Stimulated activated CD4-positive, alpha-beta T cell treated with anti-CD3 and anti-CD28 coated beads, Interleukin-4, amount 100 ng/mL, for 1 hour (primary cell): ENCODE measurements at regions not wholly inside any gene's neighbourhood (a gene's known extent, or its start where the extent isn't known, plus 50 kb on each side); places are given as distances from the start of the nearest gene placed in this dataset.
"Not testable (repeated sequence)": the region's sequence is repeated elsewhere in the genome, so short reads cannot be mapped to it uniquely, and the experiment has no call there.

ENCODE experiments used
- DNase-seq: peaks from one replicate; pipeline ENCODE4 v3.0.0-alpha.2; 2020

DNA sequence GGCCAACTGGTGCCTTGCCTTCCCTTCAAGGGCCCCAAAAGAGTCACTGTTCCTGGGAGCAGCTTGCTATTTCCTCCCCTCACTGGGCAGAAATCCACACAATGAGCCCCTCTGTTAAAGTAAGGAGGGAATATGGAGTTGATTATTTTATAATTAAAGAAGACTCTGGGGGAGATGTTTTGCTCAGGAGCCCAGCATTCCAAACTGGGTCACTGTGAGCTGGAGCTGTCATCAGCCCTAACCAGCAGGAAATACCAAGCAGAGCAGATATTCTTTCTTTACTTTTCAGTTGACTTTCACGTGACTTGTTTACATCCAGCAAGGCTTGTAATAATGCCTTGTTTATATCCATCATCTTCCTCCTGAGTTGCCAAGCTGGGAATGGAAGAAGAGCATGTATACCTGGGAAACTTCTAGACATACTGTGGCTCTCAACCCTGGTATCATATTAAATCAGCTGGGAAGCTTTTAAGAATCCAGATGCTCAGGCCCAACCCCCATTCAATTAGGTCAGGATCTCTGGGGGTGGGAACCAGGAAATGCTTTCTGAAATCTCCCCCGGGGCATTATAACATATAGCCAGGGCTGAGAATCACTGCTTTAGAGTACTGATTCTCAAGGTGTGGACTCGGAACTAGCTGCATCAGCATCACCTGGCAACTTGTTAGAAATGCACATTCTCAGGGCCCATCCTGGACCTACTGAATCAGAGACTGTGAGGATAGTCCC, 175.6 kb upstream of the MYLIP start:
- no peak for DNase-seq

DNA sequence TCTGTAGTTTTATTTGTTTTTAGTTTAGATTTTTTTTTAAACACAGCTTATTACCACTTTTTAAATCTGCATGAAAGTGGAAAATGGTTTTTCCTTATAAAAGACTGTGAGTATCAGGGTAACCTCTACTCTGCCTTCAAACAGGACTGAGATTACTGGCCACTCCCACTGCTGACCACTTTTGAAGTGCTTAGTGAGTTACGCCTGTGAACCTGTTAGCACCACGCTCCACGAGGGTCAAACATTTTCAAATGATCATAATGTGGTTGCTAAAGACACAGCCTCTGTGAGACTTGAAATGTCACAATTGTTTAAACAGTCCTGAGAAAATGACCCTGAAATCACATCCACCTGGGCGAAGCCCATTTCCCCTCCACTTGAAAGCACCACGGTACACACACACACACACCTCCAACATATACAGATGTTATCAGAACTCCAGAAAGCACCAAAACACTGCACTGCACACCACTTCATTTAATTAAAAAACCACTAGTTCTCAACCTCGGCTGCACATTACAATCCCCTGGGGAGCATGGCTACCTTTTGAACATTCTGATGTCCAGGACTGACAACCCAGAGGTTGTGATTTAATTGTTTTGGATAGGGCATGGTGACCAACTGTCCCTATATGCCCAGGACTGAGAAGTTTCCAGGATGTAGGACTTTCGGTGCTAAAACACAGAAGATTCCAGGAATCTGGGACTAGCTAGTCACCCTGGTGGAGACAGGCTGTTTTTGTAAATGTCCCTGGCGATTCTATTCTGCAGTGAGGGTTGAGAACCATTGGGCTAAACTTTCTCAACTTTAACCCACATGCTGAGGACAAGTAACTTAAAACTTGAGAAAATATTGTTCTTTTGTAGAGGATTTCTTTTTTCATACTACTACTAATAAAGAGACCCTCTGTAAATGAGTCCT, 176.4 kb upstream of the MYLIP start:
- no peak for DNase-seq

- DNase-seq, result no peak
Observed at GRCh38 chr6:15950962-15951569, 177.8 kb upstream of the MYLIP start.

DNA sequence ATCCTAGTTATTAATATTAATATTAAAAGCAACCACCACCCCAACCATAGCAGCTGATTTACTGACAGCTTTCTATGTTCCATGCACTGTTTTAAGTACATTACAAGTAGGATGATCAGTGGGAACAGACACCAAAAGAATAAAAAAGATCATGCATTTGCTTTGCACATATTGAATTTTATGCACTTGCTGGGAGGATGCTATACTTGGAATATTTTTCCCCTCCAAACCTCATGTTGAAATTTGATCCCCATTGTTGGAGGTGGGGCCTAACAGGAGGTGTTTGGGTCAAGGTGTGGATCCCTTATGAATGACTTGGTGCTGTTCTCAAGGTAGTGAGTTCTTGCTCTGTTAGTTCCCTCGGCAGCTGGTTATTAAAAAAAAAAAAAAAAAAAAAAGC, 178.9 kb upstream of the MYLIP start:
- no peak for DNase-seq

DNA sequence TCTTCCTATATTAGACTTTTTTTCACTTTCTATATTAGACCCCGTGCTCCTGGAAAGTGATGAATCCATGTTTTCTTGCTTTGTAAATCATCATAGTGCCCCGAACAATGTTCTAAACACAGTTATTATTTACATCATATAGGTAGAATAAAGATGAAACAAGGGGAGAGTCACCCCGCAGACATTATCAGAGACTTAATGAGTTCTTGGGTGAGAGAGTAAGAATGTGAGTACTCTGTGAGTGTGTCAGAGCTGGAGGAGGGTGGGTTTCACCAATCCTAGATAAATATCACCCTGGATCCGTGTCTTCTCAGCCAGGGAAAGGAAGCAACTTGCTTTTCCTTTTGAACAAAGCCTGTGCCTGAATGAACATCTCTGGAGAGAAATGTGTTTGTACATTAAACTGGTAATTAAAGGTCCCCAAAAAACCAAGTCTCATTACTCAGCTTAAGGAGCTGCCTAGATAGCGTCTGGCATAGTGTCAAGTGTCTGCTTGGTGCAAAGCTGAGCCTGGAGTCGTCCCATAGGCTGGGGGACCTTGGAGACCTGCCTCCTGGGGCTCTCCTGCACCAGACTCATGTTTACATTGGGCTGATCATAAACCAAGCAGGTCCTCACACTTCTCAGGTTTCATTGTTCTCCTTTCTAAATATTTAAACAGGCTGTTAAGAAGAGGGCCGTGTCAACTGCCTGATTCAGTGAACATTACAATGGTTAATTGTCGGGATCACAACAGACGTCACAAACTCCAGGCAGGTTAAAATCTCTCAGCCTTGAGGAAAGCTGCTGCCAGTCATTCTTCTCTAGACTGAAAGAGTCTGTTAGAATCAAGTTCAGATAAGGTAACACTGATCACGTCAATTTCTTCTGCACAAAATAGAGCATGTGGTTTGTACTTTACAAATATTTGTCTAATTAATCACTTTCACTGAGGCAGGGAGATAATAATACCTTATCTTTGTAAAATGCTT, 179.7 kb upstream of the MYLIP start:
- no peak for DNase-seq

DNA sequence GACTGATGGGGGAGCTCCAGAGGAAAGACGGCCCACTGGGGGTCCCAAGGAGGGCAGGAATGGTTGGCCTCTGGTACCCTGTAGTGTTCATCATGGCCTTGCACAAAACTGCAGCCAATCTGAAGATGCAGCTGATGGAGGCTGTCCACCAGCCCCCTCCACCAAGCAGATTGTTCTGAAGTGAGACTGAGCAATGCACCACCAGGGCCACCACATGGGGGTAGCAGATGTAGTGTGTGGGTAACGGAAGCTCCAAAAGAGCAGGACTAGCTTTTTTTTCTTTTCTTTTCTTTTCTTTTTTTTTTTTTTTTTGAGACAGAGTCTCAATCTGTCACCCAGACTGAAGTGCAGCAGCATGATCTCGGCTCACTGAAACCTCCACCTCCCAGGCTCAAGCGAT, 181.0 kb upstream of the MYLIP start:
- no peak for DNase-seq

GRCh38 chr6:15947436-15947835, 181.4 kb upstream of the MYLIP start:
- DNase-seq, result no peak

GRCh38 chr6:15946701-15947385, 182.0 kb upstream of the MYLIP start:
- DNase-seq, result no peak

GRCh38 chr6:15945593-15946159, 183.2 kb upstream of the MYLIP start:
- no peak for DNase-seq

- no peak for DNase-seq
Observed at GRCh38 chr6:15943423-15943822, 185.5 kb upstream of the MYLIP start.

GRCh38 chr6:15941168-15941567, 187.7 kb upstream of the MYLIP start:
- DNase-seq, result no peak

- no peak for DNase-seq
Observed at GRCh38 chr6:15938107-15938506, 190.8 kb upstream of the MYLIP start.

DNA sequence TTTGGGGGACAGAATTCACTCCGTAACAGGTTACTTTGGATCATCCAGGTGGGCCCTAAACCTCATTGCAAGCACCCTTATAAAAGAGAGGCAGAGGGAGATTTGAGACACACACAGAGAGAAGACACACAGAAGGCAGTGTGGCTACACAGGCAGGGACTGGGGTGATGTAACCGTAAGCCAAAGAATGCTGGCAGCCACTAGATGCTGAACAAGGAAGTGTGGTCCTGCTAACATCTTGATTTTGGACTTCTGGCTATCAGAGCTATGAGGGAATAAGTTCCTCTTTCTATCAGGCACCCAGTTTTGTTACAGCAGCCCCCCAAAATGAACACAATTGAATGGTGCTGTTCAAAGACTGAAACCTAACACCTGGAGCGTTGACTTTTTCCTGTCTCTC, 191.3 kb upstream of the MYLIP start:
- DNase-seq, result no peak

DNA sequence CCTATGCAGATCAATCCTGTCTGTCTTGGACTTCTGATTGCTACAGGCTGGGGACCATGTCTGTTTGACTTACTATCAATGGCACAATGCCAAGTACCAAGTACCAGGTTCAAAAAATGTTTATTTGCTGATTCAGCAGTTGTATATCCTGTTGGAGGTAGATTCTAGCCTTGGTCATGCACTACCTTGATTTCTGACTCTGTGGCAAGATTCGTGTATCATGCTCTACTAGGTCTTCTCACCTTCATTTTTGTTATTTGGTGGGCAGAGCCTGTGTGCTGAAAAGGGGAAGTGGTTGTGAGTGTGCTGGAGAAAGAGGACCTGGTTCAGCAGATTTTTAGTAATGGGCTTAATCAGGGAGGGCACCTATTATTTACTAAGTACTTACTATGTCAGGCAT, 192.4 kb upstream of the MYLIP start:
- DNase-seq, result no peak

DNA sequence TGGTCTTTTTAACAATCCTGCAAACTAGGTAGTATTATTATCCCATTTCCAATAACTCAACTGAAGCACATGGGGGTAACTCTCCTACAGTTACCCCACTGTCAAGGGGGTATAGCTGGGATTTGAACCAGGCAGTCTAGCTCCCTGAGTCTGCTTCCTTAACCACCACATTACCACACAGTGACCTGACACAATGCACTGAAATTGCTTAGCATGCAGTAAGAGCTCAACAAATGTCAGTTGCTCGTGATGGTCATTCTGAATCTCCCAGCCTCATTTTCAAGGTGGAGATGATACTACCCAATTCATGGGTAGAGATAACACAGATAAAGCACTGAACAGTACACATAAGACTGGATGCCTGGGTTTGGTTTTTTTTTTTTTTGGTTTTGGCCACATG, 193.2 kb upstream of the MYLIP start:
- no peak for DNase-seq

GRCh38 chr6:15931697-15932096, 197.2 kb upstream of the MYLIP start:
- DNase-seq, result not testable (repeated sequence)

DNA sequence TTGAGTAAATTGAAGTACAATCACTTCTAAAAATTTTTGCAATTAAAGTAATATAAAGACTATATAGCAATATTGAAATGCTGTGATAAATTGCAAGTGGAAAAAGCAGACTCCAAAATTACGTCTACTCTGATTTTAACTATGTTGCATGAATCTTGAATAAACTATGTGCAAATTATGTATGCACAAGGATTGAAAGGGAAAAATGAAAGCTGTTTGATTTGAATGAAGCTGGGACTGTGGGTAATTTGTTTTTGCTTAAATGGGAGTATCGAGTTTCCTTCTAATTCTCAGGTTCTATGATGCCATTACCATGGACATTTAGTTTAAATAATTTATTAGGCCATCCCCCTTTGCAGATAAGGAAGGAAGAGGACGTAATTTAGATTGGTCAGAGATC, 198.7 kb upstream of the MYLIP start:
- DNase-seq, result no peak

GRCh38 chr6:15929685-15930084, 199.2 kb upstream of the MYLIP start:
- DNase-seq, result no peak

- no peak for DNase-seq
Observed at GRCh38 chr6:15927531-15928225, 201.2 kb upstream of the MYLIP start.

DNA sequence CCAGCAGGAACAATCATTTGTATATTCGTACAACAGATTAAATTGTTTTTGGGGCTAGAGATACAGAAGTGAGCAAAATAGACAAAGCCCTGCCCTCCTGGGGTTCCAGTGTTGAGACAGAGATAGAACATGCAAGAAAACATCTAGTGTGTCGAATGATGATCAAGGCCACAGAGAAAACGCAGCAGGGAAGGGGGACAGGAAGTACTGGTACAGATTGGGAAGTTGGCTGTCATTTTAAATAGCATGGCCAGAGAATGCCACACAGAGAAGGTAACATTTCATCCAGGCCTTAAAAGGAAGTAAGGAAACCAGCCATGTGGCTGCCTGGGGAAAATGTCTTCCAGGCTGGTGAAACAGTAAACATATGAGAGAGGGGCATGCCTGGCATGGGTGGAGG, 202.6 kb upstream of the MYLIP start:
- no peak for DNase-seq

GRCh38 chr6:15924893-15925292, 204.0 kb upstream of the MYLIP start:
- DNase-seq, result no peak
